GM23338 (cell line): ENCODE measurements at regions not wholly inside any gene's neighbourhood (a gene's known extent, or its start where the extent isn't known, plus 50 kb on each side); places are given as distances from the start of the nearest gene placed in this dataset.

Source experiments
- ATAC-seq: fragments of 200-7000 bp; cut with Tn5 transposase; 3 replicates; pipeline ENCODE4 v1.9.1; 2020
- DNase-seq: peaks from one replicate; pipeline ENCODE4 v3.0.0-alpha.2; 2015; ENCODE audit warnings: low spot score
- H2AFZ ChIP-seq: fragments of 200-600 bp; sonication (generic); 2 replicates; pipeline ENCODE4 v1.8.0; 2016; ENCODE audit warnings: antibody characterized with exemption, mild to moderate bottlenecking, moderate library complexity
- H3F3A ChIP-seq: fragments of 200-600 bp; sonication (generic); replicated peaks from 2 replicates; pipeline ENCODE4 v1.8.0; 2017; ENCODE audit warnings: antibody characterized with exemption, mixed run types, low read depth
- H3K27ac ChIP-seq: fragments of 200-600 bp; sonication (generic); 2 replicates; pipeline ENCODE4 v1.6.1; 2016; ENCODE audit warnings: low read depth
- H3K27me3 ChIP-seq: fragments of 200-600 bp; sonication (generic); 2 replicates; pipeline ENCODE4 v1.8.0; 2016; ENCODE audit warnings: mild to moderate bottlenecking, mixed run types, moderate library complexity; ENCODE audit not compliant: insufficient read depth
- H3K36me3 ChIP-seq: fragments of 200-600 bp; sonication (generic); 2 replicates; pipeline ENCODE4 v1.8.0; 2016; ENCODE audit warnings: mild to moderate bottlenecking; ENCODE audit not compliant: insufficient read depth
- H3K4me1 ChIP-seq: fragments of 200-600 bp; sonication (generic); 2 replicates; pipeline ENCODE4 v1.8.0; 2016; ENCODE audit warnings: mild to moderate bottlenecking, moderate library complexity; ENCODE audit not compliant: insufficient read depth
- H3K4me2 ChIP-seq: fragments of 200-600 bp; sonication (generic); 2 replicates; pipeline ENCODE4 v1.7.1; 2017; ENCODE audit warnings: mixed run types
- H3K4me3 ChIP-seq: fragments of 200-600 bp; sonication (generic); 2 replicates; pipeline ENCODE4 v1.6.1; 2016; ENCODE audit warnings: mixed run types
- H3K79me2 ChIP-seq: fragments of 200-600 bp; sonication (generic); replicated peaks from 2 replicates; pipeline ENCODE4 v1.8.0; 2017; ENCODE audit warnings: mild to moderate bottlenecking; ENCODE audit not compliant: insufficient read depth
- H3K9me2 ChIP-seq: fragments of 200-600 bp; sonication (generic); 2 replicates; pipeline ENCODE4 v1.8.0; 2017; ENCODE audit not compliant: insufficient read depth
- H4K20me1 ChIP-seq: fragments of 200-600 bp; sonication (generic); replicated peaks from 2 replicates; pipeline ENCODE4 v1.8.0; 2017; ENCODE audit warnings: mild to moderate bottlenecking; ENCODE audit not compliant: insufficient read depth
- H3K27ac Mint-ChIP-seq: 2 replicates; pipeline ENCODE4 v1.8.0; 2020; ENCODE audit warnings: inconsistent platforms, mild to moderate bottlenecking, moderate library complexity, mixed read lengths
- H3K27me3 Mint-ChIP-seq: 3 replicates; pipeline ENCODE4 v1.8.0; 2022; ENCODE audit warnings: low read depth, mild to moderate bottlenecking, moderate library complexity, mixed read lengths, inconsistent platforms; ENCODE audit not compliant: insufficient read depth, poor library complexity
- H3K36me3 Mint-ChIP-seq: 3 replicates; pipeline ENCODE4 v1.8.0; 2021; ENCODE audit warnings: low read depth, mild to moderate bottlenecking, inconsistent platforms, moderate library complexity, mixed read lengths
- H3K4me1 Mint-ChIP-seq: 3 replicates; pipeline ENCODE4 v1.8.0; 2020; ENCODE audit warnings: mild to moderate bottlenecking, inconsistent platforms, mixed read lengths
- H3K4me3 Mint-ChIP-seq: 3 replicates; pipeline ENCODE4 v1.8.0; 2021; ENCODE audit warnings: moderate library complexity, mild to moderate bottlenecking, inconsistent platforms, mixed read lengths
- H3K9me3 Mint-ChIP-seq: 3 replicates; pipeline ENCODE4 v1.8.0; 2020; ENCODE audit warnings: moderate library complexity, mild to moderate bottlenecking, inconsistent platforms, mixed read lengths
- CREB1 ChIP-seq: fragments of 250-450 bp; sonication (Bioruptor Pico); IDR thresholded peaks from 2 replicates; pipeline ENCODE4 v1.5.0; 2020; ENCODE audit warnings: low read depth, mild to moderate bottlenecking, moderate library complexity
- EZH2 ChIP-seq: fragments of 200-600 bp; sonication (generic); IDR thresholded peaks from one replicate; pipeline ENCODE4 v1.8.0; 2017; ENCODE audit warnings: antibody characterized with exemption, mild to moderate bottlenecking, low read depth; ENCODE audit not compliant: unreplicated experiment
- JUNB ChIP-seq: IDR thresholded peaks from one replicate; pipeline ENCODE4 v1.6.1; 2016; ENCODE audit warnings: antibody characterized with exemption; ENCODE audit not compliant: unreplicated experiment
- NANOG ChIP-seq: IDR thresholded peaks from 2 replicates; pipeline ENCODE4 v1.6.1; 2016; ENCODE audit warnings: antibody characterized with exemption, borderline replicate concordance
- POLR2AphosphoS5 ChIP-seq: IDR thresholded peaks from 2 replicates; pipeline ENCODE4 v1.6.1; 2016; ENCODE audit warnings: antibody characterized with exemption, low read depth
- STAT1 ChIP-seq: IDR thresholded peaks from one replicate; pipeline ENCODE4 v1.6.1; 2016; ENCODE audit warnings: antibody characterized with exemption; ENCODE audit not compliant: unreplicated experiment
- ZNF114 ChIP-seq: fragments of 250-450 bp; sonication (Bioruptor Pico); IDR thresholded peaks from 2 replicates; pipeline ENCODE4 v1.5.0; 2020; ENCODE audit warnings: mild to moderate bottlenecking, moderate library complexity
- ZNF331 ChIP-seq: fragments of 250-450 bp; sonication (Bioruptor Pico); IDR thresholded peaks from 2 replicates; pipeline ENCODE4 v1.5.0; 2020; ENCODE audit warnings: low read depth, mild to moderate bottlenecking, moderate library complexity
- TF ChIP-seq, protein P1 (sequence below), 2 experiments: fragments of 200-600 bp in 1 of 2; sonication (generic) in 1 of 2; conservative IDR thresholded peaks; 2 replicates each; pipeline versions ENCODE4 v1.5.1 to v1.6.1; 2016 to 2017; ENCODE audit warnings: antibody characterized with exemption in 2 of 2, low read depth in 2 of 2, mild to moderate bottlenecking in 2 of 2, moderate library complexity in 1 of 2
- TF ChIP-seq, protein P2 (sequence below): fragments of 250-450 bp; sonication (Bioruptor Pico); IDR thresholded peaks from 2 replicates; pipeline ENCODE4 v1.5.0; 2020; ENCODE audit warnings: mild to moderate bottlenecking, moderate library complexity
- TF ChIP-seq, protein P3 (sequence below): IDR thresholded peaks from 2 replicates; pipeline ENCODE4 v1.6.1; 2016; ENCODE audit warnings: antibody characterized with exemption
- TF ChIP-seq, protein P4 (sequence below): IDR thresholded peaks from one replicate; pipeline ENCODE4 v1.6.1; 2018; ENCODE audit warnings: antibody characterized with exemption; ENCODE audit not compliant: unreplicated experiment

DNA sequence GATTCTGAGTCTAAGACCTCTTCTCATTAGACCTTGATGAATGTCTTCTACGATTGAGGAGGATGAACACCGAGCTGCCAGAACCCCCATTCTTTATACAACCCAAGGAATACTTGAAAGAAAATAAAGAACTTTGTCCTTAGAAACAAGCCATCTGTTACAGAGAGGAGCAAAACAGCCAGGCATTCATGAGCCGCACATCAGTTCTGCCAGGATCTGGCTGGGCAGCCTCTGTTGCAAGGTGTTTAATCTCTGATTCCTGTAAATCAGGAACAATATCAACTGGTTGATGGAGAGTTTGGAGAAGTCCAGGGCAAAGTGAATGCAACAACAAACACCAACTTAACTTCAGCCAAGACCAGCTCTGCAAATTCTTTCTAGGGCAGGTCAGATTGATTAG lies 165.5 kb upstream of the DMAC1 start:
- H3K27me3 Mint-ChIP-seq, result no peaks in the 10 kb centered on the region
- no peak for ATAC-seq
- Histone ChIP-seq H3K27ac (no peak overlapping the region), H3K9me2 (peaks cover 5% of the 10 kb centered on the region; the same call in 1 of the 2 replicates), H3K4me1 (0 out of 2 replicates have a peak, but pooled peaks cover 5% of the 10 kb centered on the region), H3K79me2 (no peaks in the 10 kb centered on the region), H3K36me3 (no peaks in the 10 kb centered on the region), H3K4me3 (no peak overlapping the region), H3K4me2 (no peak overlapping the region), H3K27me3 (no peaks in the 10 kb centered on the region), H3F3A (no peaks in the 10 kb centered on the region), H2AFZ (no peak overlapping the region), H4K20me1 (no peaks in the 10 kb centered on the region)
- TF ChIP-seq CREB1 (CRISPR knock-in tag), result no peak
- TF ChIP-seq ZNF331 (CRISPR knock-in tag), result no peak
- no peak for TF ChIP-seq ZNF114
- TF ChIP-seq, protein P1, sequence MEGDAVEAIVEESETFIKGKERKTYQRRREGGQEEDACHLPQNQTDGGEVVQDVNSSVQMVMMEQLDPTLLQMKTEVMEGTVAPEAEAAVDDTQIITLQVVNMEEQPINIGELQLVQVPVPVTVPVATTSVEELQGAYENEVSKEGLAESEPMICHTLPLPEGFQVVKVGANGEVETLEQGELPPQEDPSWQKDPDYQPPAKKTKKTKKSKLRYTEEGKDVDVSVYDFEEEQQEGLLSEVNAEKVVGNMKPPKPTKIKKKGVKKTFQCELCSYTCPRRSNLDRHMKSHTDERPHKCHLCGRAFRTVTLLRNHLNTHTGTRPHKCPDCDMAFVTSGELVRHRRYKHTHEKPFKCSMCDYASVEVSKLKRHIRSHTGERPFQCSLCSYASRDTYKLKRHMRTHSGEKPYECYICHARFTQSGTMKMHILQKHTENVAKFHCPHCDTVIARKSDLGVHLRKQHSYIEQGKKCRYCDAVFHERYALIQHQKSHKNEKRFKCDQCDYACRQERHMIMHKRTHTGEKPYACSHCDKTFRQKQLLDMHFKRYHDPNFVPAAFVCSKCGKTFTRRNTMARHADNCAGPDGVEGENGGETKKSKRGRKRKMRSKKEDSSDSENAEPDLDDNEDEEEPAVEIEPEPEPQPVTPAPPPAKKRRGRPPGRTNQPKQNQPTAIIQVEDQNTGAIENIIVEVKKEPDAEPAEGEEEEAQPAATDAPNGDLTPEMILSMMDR (conservative IDR thresholded peaks at IDR 0.05; ENCODE audit: low read depth in 2 of 2), result no peak
- no peak for TF ChIP-seq STAT1
- no peak for TF ChIP-seq POLR2AphosphoS5
- TF ChIP-seq JUNB, result no peak
- TF ChIP-seq, protein P2, sequence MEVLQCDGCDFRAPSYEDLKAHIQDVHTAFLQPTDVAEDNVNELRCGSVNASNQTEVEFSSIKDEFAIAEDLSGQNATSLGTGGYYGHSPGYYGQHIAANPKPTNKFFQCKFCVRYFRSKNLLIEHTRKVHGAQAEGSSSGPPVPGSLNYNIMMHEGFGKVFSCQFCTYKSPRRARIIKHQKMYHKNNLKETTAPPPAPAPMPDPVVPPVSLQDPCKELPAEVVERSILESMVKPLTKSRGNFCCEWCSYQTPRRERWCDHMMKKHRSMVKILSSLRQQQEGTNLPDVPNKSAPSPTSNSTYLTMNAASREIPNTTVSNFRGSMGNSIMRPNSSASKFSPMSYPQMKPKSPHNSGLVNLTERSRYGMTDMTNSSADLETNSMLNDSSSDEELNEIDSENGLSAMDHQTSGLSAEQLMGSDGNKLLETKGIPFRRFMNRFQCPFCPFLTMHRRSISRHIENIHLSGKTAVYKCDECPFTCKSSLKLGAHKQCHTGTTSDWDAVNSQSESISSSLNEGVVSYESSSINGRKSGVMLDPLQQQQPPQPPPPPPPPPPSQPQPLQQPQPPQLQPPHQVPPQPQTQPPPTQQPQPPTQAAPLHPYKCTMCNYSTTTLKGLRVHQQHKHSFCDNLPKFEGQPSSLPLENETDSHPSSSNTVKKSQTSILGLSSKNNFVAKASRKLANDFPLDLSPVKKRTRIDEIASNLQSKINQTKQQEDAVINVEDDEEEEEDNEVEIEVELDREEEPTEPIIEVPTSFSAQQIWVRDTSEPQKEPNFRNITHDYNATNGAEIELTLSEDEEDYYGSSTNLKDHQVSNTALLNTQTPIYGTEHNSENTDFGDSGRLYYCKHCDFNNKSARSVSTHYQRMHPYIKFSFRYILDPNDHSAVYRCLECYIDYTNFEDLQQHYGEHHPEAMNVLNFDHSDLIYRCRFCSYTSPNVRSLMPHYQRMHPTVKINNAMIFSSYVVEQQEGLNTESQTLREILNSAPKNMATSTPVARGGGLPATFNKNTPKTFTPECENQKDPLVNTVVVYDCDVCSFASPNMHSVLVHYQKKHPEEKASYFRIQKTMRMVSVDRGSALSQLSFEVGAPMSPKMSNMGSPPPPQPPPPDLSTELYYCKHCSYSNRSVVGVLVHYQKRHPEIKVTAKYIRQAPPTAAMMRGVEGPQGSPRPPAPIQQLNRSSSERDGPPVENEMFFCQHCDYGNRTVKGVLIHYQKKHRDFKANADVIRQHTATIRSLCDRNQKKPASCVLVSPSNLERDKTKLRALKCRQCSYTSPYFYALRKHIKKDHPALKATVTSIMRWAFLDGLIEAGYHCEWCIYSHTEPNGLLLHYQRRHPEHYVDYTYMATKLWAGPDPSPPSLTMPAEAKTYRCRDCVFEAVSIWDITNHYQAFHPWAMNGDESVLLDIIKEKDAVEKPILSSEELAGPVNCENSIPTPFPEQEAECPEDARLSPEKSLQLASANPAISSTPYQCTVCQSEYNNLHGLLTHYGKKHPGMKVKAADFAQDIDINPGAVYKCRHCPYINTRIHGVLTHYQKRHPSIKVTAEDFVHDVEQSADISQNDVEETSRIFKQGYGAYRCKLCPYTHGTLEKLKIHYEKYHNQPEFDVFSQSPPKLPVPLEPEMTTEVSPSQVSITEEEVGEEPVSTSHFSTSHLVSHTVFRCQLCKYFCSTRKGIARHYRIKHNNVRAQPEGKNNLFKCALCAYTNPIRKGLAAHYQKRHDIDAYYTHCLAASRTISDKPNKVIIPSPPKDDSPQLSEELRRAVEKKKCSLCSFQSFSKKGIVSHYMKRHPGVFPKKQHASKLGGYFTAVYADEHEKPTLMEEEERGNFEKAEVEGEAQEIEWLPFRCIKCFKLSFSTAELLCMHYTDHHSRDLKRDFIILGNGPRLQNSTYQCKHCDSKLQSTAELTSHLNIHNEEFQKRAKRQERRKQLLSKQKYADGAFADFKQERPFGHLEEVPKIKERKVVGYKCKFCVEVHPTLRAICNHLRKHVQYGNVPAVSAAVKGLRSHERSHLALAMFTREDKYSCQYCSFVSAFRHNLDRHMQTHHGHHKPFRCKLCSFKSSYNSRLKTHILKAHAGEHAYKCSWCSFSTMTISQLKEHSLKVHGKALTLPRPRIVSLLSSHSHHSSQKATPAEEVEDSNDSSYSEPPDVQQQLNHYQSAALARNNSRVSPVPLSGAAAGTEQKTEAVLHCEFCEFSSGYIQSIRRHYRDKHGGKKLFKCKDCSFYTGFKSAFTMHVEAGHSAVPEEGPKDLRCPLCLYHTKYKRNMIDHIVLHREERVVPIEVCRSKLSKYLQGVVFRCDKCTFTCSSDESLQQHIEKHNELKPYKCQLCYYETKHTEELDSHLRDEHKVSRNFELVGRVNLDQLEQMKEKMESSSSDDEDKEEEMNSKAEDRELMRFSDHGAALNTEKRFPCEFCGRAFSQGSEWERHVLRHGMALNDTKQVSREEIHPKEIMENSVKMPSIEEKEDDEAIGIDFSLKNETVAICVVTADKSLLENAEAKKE, result no peak
- TF ChIP-seq, protein P3, sequence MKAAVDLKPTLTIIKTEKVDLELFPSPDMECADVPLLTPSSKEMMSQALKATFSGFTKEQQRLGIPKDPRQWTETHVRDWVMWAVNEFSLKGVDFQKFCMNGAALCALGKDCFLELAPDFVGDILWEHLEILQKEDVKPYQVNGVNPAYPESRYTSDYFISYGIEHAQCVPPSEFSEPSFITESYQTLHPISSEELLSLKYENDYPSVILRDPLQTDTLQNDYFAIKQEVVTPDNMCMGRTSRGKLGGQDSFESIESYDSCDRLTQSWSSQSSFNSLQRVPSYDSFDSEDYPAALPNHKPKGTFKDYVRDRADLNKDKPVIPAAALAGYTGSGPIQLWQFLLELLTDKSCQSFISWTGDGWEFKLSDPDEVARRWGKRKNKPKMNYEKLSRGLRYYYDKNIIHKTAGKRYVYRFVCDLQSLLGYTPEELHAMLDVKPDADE, result no peak
- TF ChIP-seq NANOG, result no peak
- TF ChIP-seq, protein P4, sequence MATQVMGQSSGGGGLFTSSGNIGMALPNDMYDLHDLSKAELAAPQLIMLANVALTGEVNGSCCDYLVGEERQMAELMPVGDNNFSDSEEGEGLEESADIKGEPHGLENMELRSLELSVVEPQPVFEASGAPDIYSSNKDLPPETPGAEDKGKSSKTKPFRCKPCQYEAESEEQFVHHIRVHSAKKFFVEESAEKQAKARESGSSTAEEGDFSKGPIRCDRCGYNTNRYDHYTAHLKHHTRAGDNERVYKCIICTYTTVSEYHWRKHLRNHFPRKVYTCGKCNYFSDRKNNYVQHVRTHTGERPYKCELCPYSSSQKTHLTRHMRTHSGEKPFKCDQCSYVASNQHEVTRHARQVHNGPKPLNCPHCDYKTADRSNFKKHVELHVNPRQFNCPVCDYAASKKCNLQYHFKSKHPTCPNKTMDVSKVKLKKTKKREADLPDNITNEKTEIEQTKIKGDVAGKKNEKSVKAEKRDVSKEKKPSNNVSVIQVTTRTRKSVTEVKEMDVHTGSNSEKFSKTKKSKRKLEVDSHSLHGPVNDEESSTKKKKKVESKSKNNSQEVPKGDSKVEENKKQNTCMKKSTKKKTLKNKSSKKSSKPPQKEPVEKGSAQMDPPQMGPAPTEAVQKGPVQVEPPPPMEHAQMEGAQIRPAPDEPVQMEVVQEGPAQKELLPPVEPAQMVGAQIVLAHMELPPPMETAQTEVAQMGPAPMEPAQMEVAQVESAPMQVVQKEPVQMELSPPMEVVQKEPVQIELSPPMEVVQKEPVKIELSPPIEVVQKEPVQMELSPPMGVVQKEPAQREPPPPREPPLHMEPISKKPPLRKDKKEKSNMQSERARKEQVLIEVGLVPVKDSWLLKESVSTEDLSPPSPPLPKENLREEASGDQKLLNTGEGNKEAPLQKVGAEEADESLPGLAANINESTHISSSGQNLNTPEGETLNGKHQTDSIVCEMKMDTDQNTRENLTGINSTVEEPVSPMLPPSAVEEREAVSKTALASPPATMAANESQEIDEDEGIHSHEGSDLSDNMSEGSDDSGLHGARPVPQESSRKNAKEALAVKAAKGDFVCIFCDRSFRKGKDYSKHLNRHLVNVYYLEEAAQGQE, result no peak
- no peak for TF ChIP-seq EZH2
- DNase-seq, result no peak
- no peak overlapping the region for H3K4me3 Mint-ChIP-seq
- H3K27ac Mint-ChIP-seq, result no peak overlapping the region
- peaks cover 20% of the 10 kb centered on the region for H3K4me1 Mint-ChIP-seq
- H3K9me3 Mint-ChIP-seq, result no peaks in the 10 kb centered on the region
- H3K36me3 Mint-ChIP-seq, result no peaks in the 10 kb centered on the region
